ENCODE measurements at regions not wholly inside any gene's neighbourhood (a gene's known extent, or its start where the extent isn't known, plus 50 kb on each side); places are given as distances from the start of the nearest gene placed in this dataset.

DNA sequence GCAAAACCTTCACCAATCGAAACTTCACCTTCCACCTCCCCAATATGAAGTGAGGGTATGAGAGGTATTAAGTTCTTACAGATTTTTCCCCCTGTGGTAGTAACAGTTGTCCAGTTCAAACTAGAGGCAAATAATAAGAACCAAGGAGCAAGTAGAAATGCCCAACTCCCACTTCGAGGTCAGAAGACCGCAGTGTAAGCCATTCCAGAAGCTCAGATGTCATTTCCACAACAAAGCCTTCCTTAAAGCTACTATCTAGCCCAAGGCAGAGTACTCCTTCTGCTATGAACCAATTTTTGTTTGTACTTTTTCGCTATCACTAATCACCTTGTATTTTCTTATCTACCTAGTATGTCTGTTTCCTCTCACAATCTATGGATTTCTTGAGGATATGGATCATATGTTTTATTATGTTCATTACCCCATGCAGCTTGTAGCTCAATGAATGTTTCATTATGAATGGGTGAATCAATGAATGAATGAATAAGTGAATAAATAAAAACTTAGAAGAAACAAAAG, 235.7 kb upstream of the KCNMB2 start:
- BruUV-seq (replicated peaks): no TSS peak
- Mint-ChIP-seq H3K27me3 (ENCODE audit: unreplicated experiment) (no peaks in the 10 kb centered on the region), H3K4me1 (ENCODE audit: low read depth, unreplicated experiment) (no peaks in the 10 kb centered on the region), H3K36me3 (ENCODE audit: insufficient read depth, unreplicated experiment) (no peaks in the 10 kb centered on the region), H3K9me3 (ENCODE audit: low read depth, unreplicated experiment) (no peaks in the 10 kb centered on the region), H3K4me3 (ENCODE audit: low read depth, unreplicated experiment) (no peak overlapping the region), H3K27ac (ENCODE audit: unreplicated experiment) (no peak overlapping the region)
- intact Hi-C loops (cut with micrococcal nuclease; ENCODE audit: unreplicated experiment): no loop called here
- CTCF ChIA-PET: no interaction called here
- TF ChIP-seq, protein P1, sequence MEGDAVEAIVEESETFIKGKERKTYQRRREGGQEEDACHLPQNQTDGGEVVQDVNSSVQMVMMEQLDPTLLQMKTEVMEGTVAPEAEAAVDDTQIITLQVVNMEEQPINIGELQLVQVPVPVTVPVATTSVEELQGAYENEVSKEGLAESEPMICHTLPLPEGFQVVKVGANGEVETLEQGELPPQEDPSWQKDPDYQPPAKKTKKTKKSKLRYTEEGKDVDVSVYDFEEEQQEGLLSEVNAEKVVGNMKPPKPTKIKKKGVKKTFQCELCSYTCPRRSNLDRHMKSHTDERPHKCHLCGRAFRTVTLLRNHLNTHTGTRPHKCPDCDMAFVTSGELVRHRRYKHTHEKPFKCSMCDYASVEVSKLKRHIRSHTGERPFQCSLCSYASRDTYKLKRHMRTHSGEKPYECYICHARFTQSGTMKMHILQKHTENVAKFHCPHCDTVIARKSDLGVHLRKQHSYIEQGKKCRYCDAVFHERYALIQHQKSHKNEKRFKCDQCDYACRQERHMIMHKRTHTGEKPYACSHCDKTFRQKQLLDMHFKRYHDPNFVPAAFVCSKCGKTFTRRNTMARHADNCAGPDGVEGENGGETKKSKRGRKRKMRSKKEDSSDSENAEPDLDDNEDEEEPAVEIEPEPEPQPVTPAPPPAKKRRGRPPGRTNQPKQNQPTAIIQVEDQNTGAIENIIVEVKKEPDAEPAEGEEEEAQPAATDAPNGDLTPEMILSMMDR (IDR thresholded peaks at IDR 0.05; ENCODE audit: unreplicated experiment): no peak
- no peak for DNase-seq

DNA sequence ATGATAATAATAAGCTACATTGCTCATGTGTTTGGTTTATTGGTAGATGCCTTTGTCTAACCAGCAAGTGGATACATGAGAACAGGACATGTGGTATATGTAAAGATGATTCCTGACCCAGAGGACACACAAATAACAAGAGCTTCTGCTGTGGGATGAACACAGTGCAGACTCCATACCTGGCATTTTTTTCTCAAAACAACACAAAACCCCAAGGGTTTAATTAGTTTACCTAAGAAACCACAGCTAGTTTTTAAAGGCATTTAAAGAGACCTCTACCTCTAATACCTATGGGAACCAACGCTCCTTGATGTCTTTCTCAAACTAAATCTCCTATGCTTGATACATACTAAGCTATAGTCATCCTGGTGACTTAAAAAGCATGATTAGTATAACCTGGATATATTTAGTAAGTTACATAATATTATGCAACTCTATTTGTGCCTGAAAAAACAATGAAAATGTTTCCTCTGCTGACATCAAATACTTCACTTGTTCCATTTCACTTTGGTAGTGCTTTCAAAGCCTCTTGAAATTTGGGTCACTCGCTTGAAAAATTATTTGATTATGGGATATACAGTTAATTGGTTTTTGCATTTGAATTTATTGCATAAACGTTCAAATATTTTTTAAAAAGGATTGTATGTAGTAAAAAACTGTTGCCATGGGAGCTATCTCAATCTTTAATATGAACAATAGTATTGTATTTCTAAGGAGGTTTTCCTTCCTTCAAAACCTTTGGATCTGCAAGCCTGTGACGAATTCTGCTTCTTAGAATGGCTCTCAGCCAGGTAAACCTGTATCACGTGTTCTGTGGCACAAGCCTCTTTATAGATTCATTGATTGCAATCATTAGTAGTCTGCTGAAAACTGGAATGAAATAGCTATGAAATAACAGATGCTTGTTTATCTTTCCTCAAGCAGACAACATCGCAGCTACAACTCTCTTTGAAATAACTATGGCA, 233.0 kb upstream of the KCNMB2 start:
- no peak overlapping the region for H3K4me3 Mint-ChIP-seq (ENCODE audit: low read depth, unreplicated experiment)
- H3K36me3 Mint-ChIP-seq (ENCODE audit: insufficient read depth, unreplicated experiment): no peaks in the 10 kb centered on the region
- TF ChIP-seq, protein P1 (IDR thresholded peaks at IDR 0.05; ENCODE audit: unreplicated experiment): no peak
- BruUV-seq (replicated peaks): no TSS peak
- no peak overlapping the region for H3K27ac Mint-ChIP-seq (ENCODE audit: unreplicated experiment)
- H3K9me3 Mint-ChIP-seq (ENCODE audit: low read depth, unreplicated experiment): no peaks in the 10 kb centered on the region
- intact Hi-C loops (cut with micrococcal nuclease; ENCODE audit: unreplicated experiment): no loop called here
- no peaks in the 10 kb centered on the region for H3K27me3 Mint-ChIP-seq (ENCODE audit: unreplicated experiment)
- no peaks in the 10 kb centered on the region for H3K4me1 Mint-ChIP-seq (ENCODE audit: low read depth, unreplicated experiment)
- CTCF ChIA-PET: no interaction called here
- no peak for DNase-seq

DNA sequence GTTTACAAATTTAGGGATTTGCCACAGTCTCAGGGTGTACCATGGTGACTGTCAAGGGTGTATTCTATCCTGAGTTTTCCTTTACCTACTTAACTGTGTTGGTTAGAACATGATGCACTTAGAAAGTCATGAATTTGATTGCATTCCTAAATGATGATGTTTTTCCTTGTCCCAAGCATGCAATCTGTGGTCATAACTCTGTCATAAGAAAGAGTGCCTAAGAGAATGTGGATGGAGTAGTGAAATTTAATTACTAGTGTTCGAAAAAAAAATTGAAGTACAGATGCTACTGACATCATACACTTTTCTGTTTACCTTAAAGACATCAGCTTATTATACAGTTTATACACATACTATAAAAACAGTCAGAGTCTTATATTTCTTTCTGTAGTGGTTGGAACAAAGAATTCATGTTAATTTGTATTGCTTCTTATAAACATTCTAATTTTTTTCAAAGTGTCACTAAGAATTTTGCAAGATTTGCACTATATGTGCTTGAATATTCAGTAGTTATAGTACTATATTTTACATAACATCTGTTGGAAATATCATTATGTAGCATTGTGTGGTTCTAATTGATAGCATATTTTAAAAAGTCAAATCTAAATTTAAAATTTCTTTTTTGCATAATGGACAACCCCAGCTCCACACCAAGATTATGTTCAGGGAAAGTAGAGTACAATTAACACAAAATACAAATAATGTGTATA, 231.3 kb upstream of the KCNMB2 start:
- no TSS peak for BruUV-seq (replicated peaks)
- Mint-ChIP-seq H3K4me3 (ENCODE audit: low read depth, unreplicated experiment) (no peak overlapping the region), H3K27ac (ENCODE audit: unreplicated experiment) (no peak overlapping the region), H3K36me3 (ENCODE audit: insufficient read depth, unreplicated experiment) (no peaks in the 10 kb centered on the region), H3K27me3 (ENCODE audit: unreplicated experiment) (no peaks in the 10 kb centered on the region), H3K4me1 (ENCODE audit: low read depth, unreplicated experiment) (no peaks in the 10 kb centered on the region), H3K9me3 (ENCODE audit: low read depth, unreplicated experiment) (no peaks in the 10 kb centered on the region)
- intact Hi-C loops (cut with micrococcal nuclease; ENCODE audit: unreplicated experiment): no loop called here
- DNase-seq: no peak
- TF ChIP-seq, protein P1 (IDR thresholded peaks at IDR 0.05; ENCODE audit: unreplicated experiment): no peak
- CTCF ChIA-PET: no interaction called here

GRCh38 chr3:178306432-178307115, 229.7 kb upstream of the KCNMB2 start:
- Mint-ChIP-seq H3K27ac (ENCODE audit: unreplicated experiment) (no peak overlapping the region), H3K9me3 (ENCODE audit: low read depth, unreplicated experiment) (no peaks in the 10 kb centered on the region), H3K4me3 (ENCODE audit: low read depth, unreplicated experiment) (no peak overlapping the region), H3K36me3 (ENCODE audit: insufficient read depth, unreplicated experiment) (no peaks in the 10 kb centered on the region), H3K4me1 (ENCODE audit: low read depth, unreplicated experiment) (no peaks in the 10 kb centered on the region), H3K27me3 (ENCODE audit: unreplicated experiment) (no peaks in the 10 kb centered on the region)
- TF ChIP-seq, protein P1 (IDR thresholded peaks at IDR 0.05; ENCODE audit: unreplicated experiment): no peak
- intact Hi-C loops (cut with micrococcal nuclease; ENCODE audit: unreplicated experiment): no loop called here
- CTCF ChIA-PET: interaction anchor here (1.0 kb wide), 1 partner anchor 400 kb away, joined by 3 read pairs; no protein-coding TSS in a partner anchor
- DNase-seq: no peak
- no TSS peak for BruUV-seq (replicated peaks)

All from Calu3 (cell line).